GF-D8 (cell line): ENCODE measurements at regions not wholly inside any gene's neighbourhood (a gene's known extent, or its start where the extent isn't known, plus 50 kb on each side); places are given as distances from the start of the nearest gene placed in this dataset.

Experiments
- DNase-seq: peaks from one replicate; lab custom pipeline; 2025; lab: John Stamatoyannopoulos, UW

- no peak for DNase-seq
Measured at GRCh38 chr19:30784850-30785457, 412.8 kb downstream of the ZNF536 start.

GRCh38 chr19:30783936-30784335 is 411.8 kb downstream of the ZNF536 start:
- no peak for DNase-seq

GRCh38 chr19:30783212-30783611 is 411.0 kb downstream of the ZNF536 start:
- DNase-seq: no peak

- no peak for DNase-seq
Measured at GRCh38 chr19:30781519-30781918, 409.3 kb downstream of the ZNF536 start.

- DNase-seq: no peak
Measured at GRCh38 chr19:30781047-30781446, 408.9 kb downstream of the ZNF536 start.

GRCh38 chr19:30780456-30780855 is 408.3 kb downstream of the ZNF536 start:
- DNase-seq: no peak

- no peak for DNase-seq
Measured at GRCh38 chr19:30780032-30780431, 407.8 kb downstream of the ZNF536 start.

- no peak for DNase-seq
Measured at GRCh38 chr19:30778961-30779715, 407.0 kb downstream of the ZNF536 start.

GRCh38 chr19:30778061-30778460 is 405.9 kb downstream of the ZNF536 start:
- no peak for DNase-seq

GRCh38 chr19:30775956-30776355 is 403.8 kb downstream of the ZNF536 start:
- no peak for DNase-seq

- DNase-seq: no peak
Measured at GRCh38 chr19:30774252-30774766, 402.1 kb downstream of the ZNF536 start.

- DNase-seq: no peak
Measured at GRCh38 chr19:30762651-30763050, 390.5 kb downstream of the ZNF536 start.

GRCh38 chr19:30760014-30760413 is 387.8 kb downstream of the ZNF536 start:
- no peak for DNase-seq

GRCh38 chr19:30757837-30758617 is 385.8 kb downstream of the ZNF536 start:
- DNase-seq: no peak

GRCh38 chr19:30757104-30757836 is 385.1 kb downstream of the ZNF536 start:
- no peak for DNase-seq

GRCh38 chr19:30755581-30755980 is 383.4 kb downstream of the ZNF536 start:
- no peak for DNase-seq

GRCh38 chr19:30754162-30754561 is 382.0 kb downstream of the ZNF536 start:
- DNase-seq: no peak

- DNase-seq: no peak
Measured at GRCh38 chr19:30752876-30753275, 380.7 kb downstream of the ZNF536 start.

- no peak for DNase-seq
Measured at GRCh38 chr19:30752201-30752600, 380.0 kb downstream of the ZNF536 start.

GRCh38 chr19:30745476-30745985 is 373.3 kb downstream of the ZNF536 start:
- DNase-seq: no peak

GRCh38 chr19:30744741-30745475 is 372.7 kb downstream of the ZNF536 start:
- no peak for DNase-seq
